MCF 10A (cell line): ENCODE measurements at regions not wholly inside any gene's neighbourhood (a gene's known extent, or its start where the extent isn't known, plus 50 kb on each side); places are given as distances from the start of the nearest gene placed in this dataset.
"Not testable (repeated sequence)": the region's sequence is repeated elsewhere in the genome, so short reads cannot be mapped to it uniquely, and the experiment has no call there.

Experiments
- BruUV-seq: library from RNA; stranded (reverse); fragments of 400-500 nt; replicated peaks from 2 replicates; lab custom pipeline; 2021; lab: Mats Ljungman, UMichigan
- CTCF ChIA-PET: fragments of 300-600 bp; sonication (Branson Sonifier 250); formaldehyde crosslinking; extraction: SDS; loops from one replicate; lab custom pipeline; 2021; ENCODE audit warnings: antibody characterized with exemption, inconsistent platforms; lab: Yijun Ruan, JAX
- POLR2A ChIA-PET: fragments of 300-600, 350-650 bp; sonication (Branson Sonifier 250); formaldehyde crosslinking; extraction: SDS; loops from one replicate; lab custom pipeline; 2020; ENCODE audit warnings: antibody characterized with exemption, inconsistent platforms; lab: Yijun Ruan, JAX
- DNase-seq: peaks from one replicate; pipeline ENCODE4 v3.0.0-alpha.2; 2018; ENCODE audit not compliant: unreplicated experiment
- H3K27ac Mint-ChIP-seq: one replicate; pipeline ENCODE4 v1.8.0; 2022; ENCODE audit warnings: mild to moderate bottlenecking, low read depth, mixed read lengths; ENCODE audit not compliant: unreplicated experiment
- H3K27me3 Mint-ChIP-seq: one replicate; pipeline ENCODE4 v1.8.0; 2022; ENCODE audit warnings: mixed read lengths; ENCODE audit not compliant: insufficient read depth, unreplicated experiment
- H3K36me3 Mint-ChIP-seq: one replicate; pipeline ENCODE4 v1.8.0; 2022; ENCODE audit warnings: mild to moderate bottlenecking, moderate library complexity, mixed read lengths; ENCODE audit not compliant: insufficient read depth, unreplicated experiment
- H3K4me1 Mint-ChIP-seq: one replicate; pipeline ENCODE4 v1.8.0; 2022; ENCODE audit warnings: mixed read lengths; ENCODE audit not compliant: insufficient read depth, unreplicated experiment
- H3K4me3 Mint-ChIP-seq: one replicate; pipeline ENCODE4 v1.8.0; 2022; ENCODE audit warnings: mild to moderate bottlenecking, moderate library complexity, mixed read lengths; ENCODE audit not compliant: unreplicated experiment
- H3K9me3 Mint-ChIP-seq: one replicate; pipeline ENCODE4 v1.8.0; 2022; ENCODE audit warnings: mixed read lengths; ENCODE audit not compliant: unreplicated experiment
- intact Hi-C: fragments of 100-400 bp; cut with micrococcal nuclease; formaldehyde crosslinking; loops from 2 replicates; pipeline ENCODE4 v1.14.1; 2022
- TF ChIP-seq, protein P1 (sequence below): fragments of 200-600 bp; IDR thresholded peaks from one replicate; pipeline ENCODE4 v1.8.0; 2022; ENCODE audit warnings: antibody characterized with exemption, mild to moderate bottlenecking; ENCODE audit not compliant: unreplicated experiment

- ChIA-PET CTCF (no interaction called here), POLR2A (no interaction called here)
- H3K27ac Mint-ChIP-seq: no peak overlapping the region
- BruUV-seq: no TSS peak
- H3K36me3 Mint-ChIP-seq: no peaks in the 10 kb centered on the region
- no peaks in the 10 kb centered on the region for H3K9me3 Mint-ChIP-seq
- peaks cover 17% of the 10 kb centered on the region for H3K27me3 Mint-ChIP-seq
- TF ChIP-seq, protein P1, sequence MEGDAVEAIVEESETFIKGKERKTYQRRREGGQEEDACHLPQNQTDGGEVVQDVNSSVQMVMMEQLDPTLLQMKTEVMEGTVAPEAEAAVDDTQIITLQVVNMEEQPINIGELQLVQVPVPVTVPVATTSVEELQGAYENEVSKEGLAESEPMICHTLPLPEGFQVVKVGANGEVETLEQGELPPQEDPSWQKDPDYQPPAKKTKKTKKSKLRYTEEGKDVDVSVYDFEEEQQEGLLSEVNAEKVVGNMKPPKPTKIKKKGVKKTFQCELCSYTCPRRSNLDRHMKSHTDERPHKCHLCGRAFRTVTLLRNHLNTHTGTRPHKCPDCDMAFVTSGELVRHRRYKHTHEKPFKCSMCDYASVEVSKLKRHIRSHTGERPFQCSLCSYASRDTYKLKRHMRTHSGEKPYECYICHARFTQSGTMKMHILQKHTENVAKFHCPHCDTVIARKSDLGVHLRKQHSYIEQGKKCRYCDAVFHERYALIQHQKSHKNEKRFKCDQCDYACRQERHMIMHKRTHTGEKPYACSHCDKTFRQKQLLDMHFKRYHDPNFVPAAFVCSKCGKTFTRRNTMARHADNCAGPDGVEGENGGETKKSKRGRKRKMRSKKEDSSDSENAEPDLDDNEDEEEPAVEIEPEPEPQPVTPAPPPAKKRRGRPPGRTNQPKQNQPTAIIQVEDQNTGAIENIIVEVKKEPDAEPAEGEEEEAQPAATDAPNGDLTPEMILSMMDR: no peak
- H3K4me1 Mint-ChIP-seq: no peaks in the 10 kb centered on the region
- H3K4me3 Mint-ChIP-seq: no peak overlapping the region
- intact Hi-C loops: no loop called here
- no peak for DNase-seq
Measured at GRCh38 chrX:83588409-83588808, 80.3 kb downstream of the POU3F4 start.

- ChIA-PET CTCF (no interaction called here), POLR2A (no interaction called here)
- H3K36me3 Mint-ChIP-seq: no peaks in the 10 kb centered on the region
- H3K4me1 Mint-ChIP-seq: no peaks in the 10 kb centered on the region
- H3K9me3 Mint-ChIP-seq: no peaks in the 10 kb centered on the region
- BruUV-seq: no TSS peak
- H3K27ac Mint-ChIP-seq: no peak overlapping the region
- DNase-seq: no peak
- TF ChIP-seq, protein P1: no peak
- intact Hi-C loops: no loop called here
- no peaks in the 10 kb centered on the region for H3K27me3 Mint-ChIP-seq
- H3K4me3 Mint-ChIP-seq: no peak overlapping the region
Measured at GRCh38 chrX:83593634-83594294, 85.7 kb downstream of the POU3F4 start.

DNA sequence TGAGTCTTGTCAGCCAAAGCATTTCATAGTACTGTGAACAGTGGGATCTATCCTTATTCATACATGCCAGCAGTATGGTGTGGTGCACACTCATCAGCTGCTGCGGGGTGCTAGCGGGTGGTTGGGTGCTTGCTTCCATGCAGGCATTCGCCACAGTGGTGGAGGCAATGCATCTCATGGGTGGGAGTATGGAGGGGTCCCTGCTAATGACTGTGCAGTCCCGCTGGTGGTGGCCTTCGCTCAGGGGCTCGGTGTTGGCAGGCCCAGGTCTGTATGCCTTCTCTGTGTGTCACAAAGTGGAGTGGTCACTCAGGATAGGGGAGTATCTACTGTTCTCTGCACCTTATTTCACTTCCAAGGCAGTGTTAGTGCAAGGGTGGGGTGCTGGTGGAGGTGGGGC, 122.6 kb downstream of the POU3F4 start:
- H3K9me3 Mint-ChIP-seq: peaks cover 7% of the 10 kb centered on the region
- ChIA-PET CTCF (interaction anchor here (0.6 to 1.5 kb wide), 2 partner anchors 181 to 1123 kb away, joined by 3 read pairs; no protein-coding TSS in a partner anchor), POLR2A (no interaction called here)
- BruUV-seq: no TSS peak
- no peak overlapping the region for H3K27ac Mint-ChIP-seq
- H3K4me3 Mint-ChIP-seq: no peak overlapping the region
- DNase-seq: no peak
- H3K36me3 Mint-ChIP-seq: no peaks in the 10 kb centered on the region
- TF ChIP-seq, protein P1: no peak
- peaks cover 6% of the 10 kb centered on the region for H3K4me1 Mint-ChIP-seq
- no peaks in the 10 kb centered on the region for H3K27me3 Mint-ChIP-seq
- intact Hi-C loops: no loop called here

DNA sequence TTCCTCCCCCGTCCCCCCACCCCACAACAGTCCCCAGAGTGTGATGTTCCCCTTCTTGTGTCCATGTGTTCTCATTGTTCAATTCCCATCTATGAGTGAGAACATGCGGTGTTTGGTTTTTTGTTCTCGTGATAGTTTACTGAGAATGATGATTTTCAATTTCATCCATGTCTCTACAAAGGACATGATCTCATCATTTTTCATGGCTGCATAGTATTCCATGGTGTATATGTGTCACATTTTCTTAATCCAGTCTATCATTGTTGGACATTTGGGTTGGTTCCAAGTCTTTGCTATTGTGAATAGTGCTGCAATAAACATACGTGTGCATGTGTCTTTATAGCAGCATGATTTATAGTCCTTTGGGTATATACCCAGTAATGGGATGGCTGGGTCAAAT, 141.6 kb downstream of the POU3F4 start:
- POLR2A ChIA-PET, H3K27me3 Mint-ChIP-seq, H3K4me3 Mint-ChIP-seq, H3K27ac Mint-ChIP-seq, H3K36me3 Mint-ChIP-seq, intact Hi-C loops, DNase-seq, CTCF ChIA-PET, H3K4me1 Mint-ChIP-seq, BruUV-seq: not testable (repeated sequence)
- peaks cover 28% of the 10 kb centered on the region for H3K9me3 Mint-ChIP-seq
